ENCODE measurements at regions not wholly inside any gene's neighbourhood (a gene's known extent, or its start where the extent isn't known, plus 50 kb on each side); places are given as distances from the start of the nearest gene placed in this dataset.

DNA sequence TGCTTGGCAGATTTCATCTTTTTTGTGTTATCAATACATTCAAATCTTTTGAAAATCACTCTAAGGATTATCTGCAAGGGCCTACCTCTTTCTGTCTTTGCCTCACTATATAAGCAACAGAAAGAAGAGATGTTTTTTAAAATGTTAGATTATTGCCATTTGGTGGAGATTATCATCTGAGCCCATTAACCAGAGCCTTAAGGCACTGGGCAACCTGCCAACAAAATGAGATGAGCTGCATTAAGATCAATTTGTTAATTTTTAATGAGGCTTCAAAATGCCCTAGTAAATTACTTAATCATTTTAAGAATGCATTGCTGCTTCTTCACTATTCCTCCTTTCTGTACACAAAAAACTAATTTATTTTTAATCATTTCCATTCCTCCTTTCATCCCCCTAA is 314.1 kb downstream of the SNX13 start:
- TF ChIP-seq, protein P1, sequence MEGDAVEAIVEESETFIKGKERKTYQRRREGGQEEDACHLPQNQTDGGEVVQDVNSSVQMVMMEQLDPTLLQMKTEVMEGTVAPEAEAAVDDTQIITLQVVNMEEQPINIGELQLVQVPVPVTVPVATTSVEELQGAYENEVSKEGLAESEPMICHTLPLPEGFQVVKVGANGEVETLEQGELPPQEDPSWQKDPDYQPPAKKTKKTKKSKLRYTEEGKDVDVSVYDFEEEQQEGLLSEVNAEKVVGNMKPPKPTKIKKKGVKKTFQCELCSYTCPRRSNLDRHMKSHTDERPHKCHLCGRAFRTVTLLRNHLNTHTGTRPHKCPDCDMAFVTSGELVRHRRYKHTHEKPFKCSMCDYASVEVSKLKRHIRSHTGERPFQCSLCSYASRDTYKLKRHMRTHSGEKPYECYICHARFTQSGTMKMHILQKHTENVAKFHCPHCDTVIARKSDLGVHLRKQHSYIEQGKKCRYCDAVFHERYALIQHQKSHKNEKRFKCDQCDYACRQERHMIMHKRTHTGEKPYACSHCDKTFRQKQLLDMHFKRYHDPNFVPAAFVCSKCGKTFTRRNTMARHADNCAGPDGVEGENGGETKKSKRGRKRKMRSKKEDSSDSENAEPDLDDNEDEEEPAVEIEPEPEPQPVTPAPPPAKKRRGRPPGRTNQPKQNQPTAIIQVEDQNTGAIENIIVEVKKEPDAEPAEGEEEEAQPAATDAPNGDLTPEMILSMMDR (IDR thresholded peaks at IDR 0.05) = no peak
- TF ChIP-seq EP300 (IDR thresholded peaks at IDR 0.05) = no peak

Measured in tibial nerve (tissue), 4 donors.